Kidney epithelial cell (primary cell): ENCODE measurements at regions not wholly inside any gene's neighbourhood (a gene's known extent, or its start where the extent isn't known, plus 50 kb on each side); places are given as distances from the start of the nearest gene placed in this dataset.

ENCODE experiments used
- DNase-seq: peaks from one replicate; pipeline ENCODE4 v3.0.0-alpha.2; 2010; ENCODE audit warnings: low read depth
- H3K27me3 ChIP-seq: 2 replicates; pipeline ENCODE4 v1.6.0; 2011; ENCODE audit warnings: low read length; ENCODE audit not compliant: control insufficient read depth, insufficient read depth
- H3K36me3 ChIP-seq: 2 replicates; pipeline ENCODE4 v1.5.1; 2011; ENCODE audit warnings: low read length; ENCODE audit not compliant: control insufficient read depth, insufficient read depth
- H3K4me3 ChIP-seq: 2 replicates; pipeline ENCODE4 v1.5.1; 2011; ENCODE audit warnings: low read depth, mild to moderate bottlenecking, control low read depth, low read length
- TF ChIP-seq, protein P1 (sequence below): IDR thresholded peaks from 2 replicates; pipeline ENCODE4 v1.5.1; 2011; ENCODE audit warnings: mild to moderate bottlenecking, moderate library complexity, low read length, control low read depth, inconsistent platforms; ENCODE audit not compliant: insufficient read depth, poor library complexity, severe bottlenecking

DNA sequence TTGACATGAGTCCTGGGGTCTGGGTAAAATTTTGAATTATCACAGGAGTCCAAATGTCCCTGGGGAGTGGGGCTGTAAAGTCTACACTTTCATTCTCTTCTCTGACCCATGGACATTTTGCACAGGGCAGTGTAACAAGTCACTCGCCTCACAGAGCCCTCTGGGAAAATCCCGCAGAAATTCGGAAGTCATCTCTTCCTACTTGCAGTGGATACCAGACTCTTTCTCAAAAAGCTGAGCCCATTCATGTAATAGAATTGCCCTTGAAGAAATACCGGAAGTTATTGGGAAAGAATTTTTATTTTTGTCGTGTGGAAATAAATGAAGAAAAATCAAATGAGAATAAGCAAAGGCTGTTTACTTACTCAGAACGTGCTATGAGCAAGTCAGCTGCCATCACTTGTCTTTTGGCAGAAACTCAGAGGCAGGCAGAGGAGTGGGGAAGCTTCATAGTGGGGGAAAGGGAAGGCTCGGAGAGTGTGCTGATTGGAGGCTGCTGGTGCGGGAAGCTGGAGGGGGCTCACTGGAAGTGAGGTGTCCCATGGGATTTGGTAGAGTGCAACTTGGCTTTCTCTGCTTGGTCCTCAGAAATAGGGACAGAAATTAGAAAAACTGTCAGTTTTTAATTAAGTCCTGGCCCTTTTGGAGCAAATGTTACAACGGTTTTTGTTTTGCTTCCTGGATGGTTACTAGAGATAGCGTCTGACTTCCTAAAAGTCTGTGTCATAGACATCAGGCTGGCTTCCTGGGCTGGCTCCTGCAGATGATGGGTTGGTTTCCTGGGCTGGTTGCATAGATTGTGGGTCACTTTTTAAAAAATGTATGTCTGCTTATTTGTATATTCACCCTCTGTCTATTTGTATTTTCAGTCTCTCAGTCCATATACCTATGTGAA is 79.8 kb upstream of the EEF1E1 start:
- no peaks in the 10 kb centered on the region for H3K27me3 ChIP-seq
- no peaks in the 10 kb centered on the region for H3K36me3 ChIP-seq
- H3K4me3 ChIP-seq, result no peak overlapping the region
- TF ChIP-seq, protein P1, sequence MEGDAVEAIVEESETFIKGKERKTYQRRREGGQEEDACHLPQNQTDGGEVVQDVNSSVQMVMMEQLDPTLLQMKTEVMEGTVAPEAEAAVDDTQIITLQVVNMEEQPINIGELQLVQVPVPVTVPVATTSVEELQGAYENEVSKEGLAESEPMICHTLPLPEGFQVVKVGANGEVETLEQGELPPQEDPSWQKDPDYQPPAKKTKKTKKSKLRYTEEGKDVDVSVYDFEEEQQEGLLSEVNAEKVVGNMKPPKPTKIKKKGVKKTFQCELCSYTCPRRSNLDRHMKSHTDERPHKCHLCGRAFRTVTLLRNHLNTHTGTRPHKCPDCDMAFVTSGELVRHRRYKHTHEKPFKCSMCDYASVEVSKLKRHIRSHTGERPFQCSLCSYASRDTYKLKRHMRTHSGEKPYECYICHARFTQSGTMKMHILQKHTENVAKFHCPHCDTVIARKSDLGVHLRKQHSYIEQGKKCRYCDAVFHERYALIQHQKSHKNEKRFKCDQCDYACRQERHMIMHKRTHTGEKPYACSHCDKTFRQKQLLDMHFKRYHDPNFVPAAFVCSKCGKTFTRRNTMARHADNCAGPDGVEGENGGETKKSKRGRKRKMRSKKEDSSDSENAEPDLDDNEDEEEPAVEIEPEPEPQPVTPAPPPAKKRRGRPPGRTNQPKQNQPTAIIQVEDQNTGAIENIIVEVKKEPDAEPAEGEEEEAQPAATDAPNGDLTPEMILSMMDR, result no peak
- DNase-seq, result no peak

DNA sequence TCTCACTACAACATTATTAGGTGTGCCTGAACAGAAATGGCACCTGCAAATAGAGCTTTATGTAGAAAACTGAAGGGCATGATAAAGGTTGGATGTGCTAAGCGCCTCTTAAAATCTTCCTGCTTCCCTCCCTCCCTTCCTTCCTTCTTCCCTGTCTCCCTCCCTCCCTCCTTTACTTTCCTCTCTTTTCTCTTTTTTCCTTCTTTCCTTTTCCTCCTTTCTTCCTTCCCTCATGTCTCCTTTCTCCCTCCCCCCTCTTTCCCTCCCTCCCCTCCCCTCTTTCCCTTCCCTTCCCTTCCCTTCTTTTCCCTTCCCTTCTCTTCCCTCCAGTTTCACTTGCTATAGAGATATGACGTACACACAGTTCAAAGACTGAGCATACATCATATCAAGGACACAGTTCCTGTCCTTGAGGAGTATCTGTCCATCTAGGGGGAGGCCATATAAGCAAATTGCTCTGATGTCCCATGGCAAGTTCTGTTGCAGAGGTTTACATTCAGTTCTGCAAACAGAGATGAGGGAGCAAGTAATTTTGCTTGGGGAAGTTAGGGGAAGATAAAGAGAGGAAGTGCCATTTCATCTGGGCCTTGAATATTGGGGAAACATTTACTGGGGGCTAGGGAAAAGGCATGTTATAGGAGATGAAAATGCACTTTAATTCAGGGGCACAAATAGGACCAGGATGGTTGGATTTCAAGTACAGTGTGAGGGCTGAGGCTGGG is 79.0 kb upstream of the EEF1E1 start:
- TF ChIP-seq, protein P1, result no peak
- Histone ChIP-seq H3K36me3 (no peaks in the 10 kb centered on the region), H3K27me3 (no peaks in the 10 kb centered on the region), H3K4me3 (no peak overlapping the region)
- DNase-seq, result no peak

DNA sequence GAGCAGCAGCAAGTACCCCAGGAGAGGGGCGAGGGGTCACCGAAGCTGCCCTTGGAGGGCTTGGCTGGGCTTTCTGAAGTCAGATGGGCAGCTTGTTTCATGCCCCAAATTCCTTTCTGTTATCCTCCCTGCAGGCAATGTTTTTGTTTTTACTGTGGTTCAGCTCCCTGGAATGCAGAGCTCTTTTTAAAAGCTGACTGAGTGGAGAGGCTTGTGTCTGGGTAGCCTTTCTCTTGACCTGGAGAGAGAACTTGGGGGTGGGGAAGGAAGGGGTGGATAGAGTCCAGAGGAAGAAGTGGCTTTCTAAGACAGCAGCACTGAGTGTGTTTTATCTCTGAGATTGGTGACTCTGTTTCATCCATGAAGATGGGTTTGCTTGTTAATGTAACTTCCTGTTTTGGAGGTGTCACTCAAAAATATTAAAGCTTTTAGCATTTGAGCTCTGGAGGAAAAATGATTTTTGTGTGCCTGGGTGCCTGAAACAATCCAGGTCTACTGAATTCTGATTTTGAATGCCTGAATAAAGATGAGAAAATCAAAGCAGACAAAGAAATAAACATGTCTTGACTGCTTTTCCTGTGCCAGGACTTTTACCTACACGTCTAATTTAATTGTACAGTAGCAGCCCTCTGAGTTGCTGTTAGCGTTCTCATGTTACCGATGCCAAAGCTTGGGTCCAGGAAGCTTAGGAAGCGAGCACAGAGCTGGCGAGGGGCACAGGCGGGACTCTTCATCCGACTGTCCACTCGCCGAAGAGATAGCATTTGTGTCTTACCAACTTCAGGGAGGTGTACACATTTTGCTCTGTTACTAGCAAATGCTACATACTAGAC is 78.2 kb upstream of the EEF1E1 start:
- H3K36me3 ChIP-seq, result no peaks in the 10 kb centered on the region
- TF ChIP-seq, protein P1, result no peak
- H3K27me3 ChIP-seq, result no peaks in the 10 kb centered on the region
- peak; percentile 81 for DNase-seq
- H3K4me3 ChIP-seq, result no peak overlapping the region

DNA sequence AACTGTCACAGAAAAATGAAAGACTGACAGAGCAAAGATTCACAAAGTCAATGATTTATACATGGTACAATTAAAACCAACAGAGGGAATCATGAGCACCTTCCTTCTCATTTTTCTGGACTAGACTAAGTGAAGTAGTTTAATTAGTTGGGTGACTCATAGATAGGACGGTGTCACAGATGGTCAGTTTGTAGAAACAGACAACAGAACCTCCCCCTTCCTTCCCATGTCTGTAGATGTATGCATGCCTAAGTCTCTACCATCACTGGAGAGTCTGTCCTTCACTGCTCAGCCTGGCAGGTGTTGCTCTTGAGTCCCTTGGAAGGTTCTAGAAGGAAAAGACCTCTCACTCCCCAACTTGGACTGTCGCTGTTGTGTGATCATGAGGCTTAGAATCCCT is 75.4 kb upstream of the EEF1E1 start:
- H3K27me3 ChIP-seq, result no peaks in the 10 kb centered on the region
- no peak overlapping the region for H3K4me3 ChIP-seq
- peak; percentile 91 for DNase-seq
- H3K36me3 ChIP-seq, result no peaks in the 10 kb centered on the region
- TF ChIP-seq, protein P1, result no peak

DNA sequence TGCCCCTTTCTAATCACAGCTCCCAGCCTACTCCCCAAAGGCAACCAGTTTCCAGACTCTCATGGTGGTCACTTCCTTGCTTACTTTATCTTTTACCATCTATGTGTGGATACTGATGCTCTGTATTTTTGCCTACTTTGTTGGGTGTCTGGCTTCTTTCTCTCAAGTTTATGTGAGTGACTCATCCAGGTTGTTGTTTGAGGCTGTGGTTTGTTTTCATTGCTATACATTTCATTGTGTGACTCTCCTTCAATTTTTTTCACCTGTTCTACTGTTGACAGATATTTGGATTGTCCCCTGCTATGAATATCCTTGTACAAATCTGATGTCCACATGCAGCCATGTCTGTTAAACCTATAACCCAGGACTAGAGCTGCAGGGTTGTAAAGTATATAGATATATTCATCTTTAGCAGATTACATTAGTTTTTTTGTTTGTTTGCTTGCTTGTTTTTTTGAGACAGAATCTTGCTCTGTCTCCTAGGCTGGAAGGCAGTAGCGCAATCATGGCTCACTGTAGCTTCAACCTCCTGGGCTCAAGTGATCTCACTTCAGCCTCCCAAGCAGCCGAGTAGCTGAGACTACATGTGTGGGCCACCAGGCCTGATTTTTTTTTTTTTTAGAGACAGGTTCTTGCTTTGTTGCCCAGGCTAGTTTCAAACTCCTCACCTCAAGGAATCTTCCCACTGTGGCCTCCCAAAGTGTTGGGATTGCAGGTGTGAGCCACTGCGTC is 72.9 kb upstream of the EEF1E1 start:
- H3K27me3 ChIP-seq, result no peaks in the 10 kb centered on the region
- TF ChIP-seq, protein P1, result no peak
- DNase-seq, result no peak
- no peaks in the 10 kb centered on the region for H3K36me3 ChIP-seq
- no peak overlapping the region for H3K4me3 ChIP-seq
